GM12878 (cell line): ENCODE measurements at regions not wholly inside any gene's neighbourhood (a gene's known extent, or its start where the extent isn't known, plus 50 kb on each side); places are given as distances from the start of the nearest gene placed in this dataset.

Experiments used
- ATAC-seq: fragments of 200-7000 bp; cut with Tn5 transposase; 3 replicates; pipeline ENCODE4 v1.9.1; 2020; ENCODE audit warnings: mild to moderate bottlenecking, moderate library complexity
- BruUV-seq: library from RNA; stranded (reverse); fragments of 400-500 nt; replicated peaks from 2 replicates; lab custom pipeline; 2021; lab: Mats Ljungman, UMichigan
- CTCF ChIA-PET: fragments of 300-600 bp; sonication (Branson Sonifier 250); formaldehyde crosslinking; extraction: SDS; loops from one replicate; lab custom pipeline; 2021; ENCODE audit warnings: inconsistent platforms; lab: Yijun Ruan, JAX
- POLR2A ChIA-PET: fragments of 350-600 bp; formaldehyde crosslinking; extraction: SDS; loops from one replicate; lab custom pipeline; 2021; ENCODE audit warnings: inconsistent platforms; lab: Charles Lee
- RAD21 ChIA-PET: fragments of 300-600 bp; sonication (Branson Sonifier 250); formaldehyde crosslinking; loops from one replicate; lab custom pipeline; 2023; ENCODE audit warnings: antibody characterized with exemption; ENCODE audit not compliant: unreplicated experiment; lab: Charles Lee
- SMC1A ChIA-PET: fragments of 300-600 bp; sonication (Branson Sonifier 250); formaldehyde crosslinking; loops from one replicate; lab custom pipeline; 2023; ENCODE audit not compliant: unreplicated experiment, uncharacterized antibody; lab: Charles Lee
- DNase-seq: peaks from one replicate; pipeline ENCODE4 v3.0.0-alpha.2; 2011; ENCODE audit warnings: low read depth, low spot score
- FAIRE-seq: peaks from 3 replicates; lab custom pipeline; 2011; peaks lifted over from hg19 to GRCh38; lab: Jason Lieb, UNC
- H2AFZ ChIP-seq: 2 replicates; pipeline ENCODE4 v1.6.0; 2011; ENCODE audit warnings: low read depth, low read length, control low read depth; ENCODE audit not compliant: control insufficient read depth
- H3K27ac ChIP-seq: 2 replicates; pipeline ENCODE4 v1.5.1; 2011; ENCODE audit warnings: control low read depth; ENCODE audit not compliant: control insufficient read depth, insufficient read depth
- H3K27me3 ChIP-seq, 2 experiments: replicated peaks in 1 of 2; 2 replicates each; pipeline versions ENCODE4 v1.6.0 to v1.6.1; 2011; ENCODE audit warnings: low read length in 1 of 2; ENCODE audit not compliant: control insufficient read depth in 2 of 2, insufficient read depth in 2 of 2
- H3K36me3 ChIP-seq, 2 experiments: 2 replicates each; pipeline ENCODE4 v1.5.1; 2011; ENCODE audit warnings: low read length in 1 of 2; ENCODE audit not compliant: control insufficient read depth in 2 of 2, insufficient read depth in 2 of 2
- H3K4me1 ChIP-seq: 2 replicates; pipeline ENCODE4 v1.6.1; 2011; ENCODE audit warnings: mild to moderate bottlenecking, low read length, moderate library complexity, mixed read lengths; ENCODE audit not compliant: control insufficient read depth, insufficient read depth
- H3K4me2 ChIP-seq: 2 replicates; pipeline ENCODE4 v1.6.0; 2011; ENCODE audit warnings: control low read depth; ENCODE audit not compliant: control insufficient read depth, insufficient read depth
- H3K4me3 ChIP-seq: fragments of 200-600 bp; sonication (generic); 2 replicates; pipeline ENCODE4 v1.5.1; 2016
- H3K79me2 ChIP-seq: 2 replicates; pipeline ENCODE4 v1.6.0; 2011; ENCODE audit warnings: low read length; ENCODE audit not compliant: control insufficient read depth, insufficient read depth
- H3K9ac ChIP-seq: 2 replicates; pipeline ENCODE4 v1.8.0; 2011; ENCODE audit warnings: low read length, control low read depth, mixed read lengths; ENCODE audit not compliant: control insufficient read depth, insufficient read depth
- H3K9me3 ChIP-seq: replicated peaks from 3 replicates; pipeline ENCODE4 v1.5.1; 2011; ENCODE audit warnings: mild to moderate bottlenecking, low read length; ENCODE audit not compliant: control insufficient read depth, insufficient read depth
- H4K20me1 ChIP-seq: 2 replicates; pipeline ENCODE4 v1.6.0; 2011; ENCODE audit not compliant: control insufficient read depth, insufficient read depth
- CBX5 ChIP-seq: sonication (generic); IDR thresholded peaks from 2 replicates; pipeline ENCODE4 v1.6.1; 2016; ENCODE audit warnings: low read depth, moderate library complexity, mild to moderate bottlenecking, inconsistent platforms
- EED ChIP-seq: sonication (generic); IDR thresholded peaks from 2 replicates; pipeline ENCODE4 v1.6.1; 2016; ENCODE audit warnings: antibody characterized with exemption, low read depth
- ELK1 ChIP-seq: IDR thresholded peaks from 2 replicates; pipeline ENCODE4 v1.6.1; 2012; ENCODE audit warnings: low read depth, low read length, improper control_type of control experiment
- GABPA ChIP-seq: IDR thresholded peaks from 2 replicates; pipeline ENCODE4 v1.6.1; 2014; ENCODE audit warnings: antibody characterized with exemption, low read depth, mild to moderate bottlenecking, inconsistent platforms
- HDAC6 ChIP-seq: fragments of 200-600 bp; sonication (generic); IDR thresholded peaks from one replicate; pipeline ENCODE4 v1.8.0; 2017; ENCODE audit warnings: antibody characterized with exemption; ENCODE audit not compliant: unreplicated experiment
- MTA2 ChIP-seq: fragments of 450-650 bp; IDR thresholded peaks from 2 replicates; pipeline ENCODE4 v1.6.1; 2016; ENCODE audit warnings: low read depth, mild to moderate bottlenecking, moderate library complexity
- NR2C1 ChIP-seq: fragments of 450-650 bp; IDR thresholded peaks from 2 replicates; pipeline ENCODE4 v1.6.1; 2017; ENCODE audit warnings: antibody characterized with exemption, mild to moderate bottlenecking, moderate library complexity
- PAX8 ChIP-seq: fragments of 450-650 bp; IDR thresholded peaks from 2 replicates; pipeline ENCODE4 v1.6.1; 2017; ENCODE audit warnings: mild to moderate bottlenecking, moderate library complexity
- POU2F2 ChIP-seq: IDR thresholded peaks from 3 replicates; pipeline ENCODE4 v1.6.1; 2011; ENCODE audit warnings: low read depth, mild to moderate bottlenecking, low read length, borderline replicate concordance
- RELB ChIP-seq: fragments of 450-650 bp; IDR thresholded peaks from 2 replicates; pipeline ENCODE4 v1.6.1; 2017; ENCODE audit warnings: low read depth, mild to moderate bottlenecking, moderate library complexity
- SREBF1 ChIP-seq: IDR thresholded peaks from 2 replicates; pipeline ENCODE4 v1.6.1; 2012; ENCODE audit warnings: mild to moderate bottlenecking, low read length
- TCF7 ChIP-seq: IDR thresholded peaks from 2 replicates; pipeline ENCODE4 v1.6.1; 2014; ENCODE audit warnings: antibody characterized with exemption, borderline replicate concordance
- ZBED1 ChIP-seq: IDR thresholded peaks from 2 replicates; pipeline ENCODE4 v1.6.1; 2016; ENCODE audit warnings: borderline replicate concordance
- WGBS: methylation state at CpG from one replicate; pipeline ENCODE4 v1.1.6; 2016; ENCODE audit warnings: low lambda C conversion rate; ENCODE audit not compliant: insufficient replicate concordance, insufficient coverage; ENCODE audit errors: missing lambda C conversion rate; 5-methylcytosine and 5-hydroxymethylcytosine counted together
- in situ Hi-C: fragments of 300-500 bp; cut with MboI; formaldehyde crosslinking; loops from 9 replicates; pipeline ENCODE4 v1.14.3; 2018; ENCODE audit warnings: mixed read lengths
- intact Hi-C: fragments of 100-400 bp; cut with micrococcal nuclease; formaldehyde crosslinking; loops from one replicate; pipeline ENCODE4 v1.14.2; 2022; ENCODE audit not compliant: unreplicated experiment

GRCh38 chr5:2317540-2317939, 433.9 kb downstream of the IRX2 start:
- ChIA-PET SMC1A (no interaction called here), CTCF (no interaction called here), POLR2A (no interaction called here), RAD21 (no interaction called here)
- DNase-seq = no peak
- Histone ChIP-seq H3K27me3 (no peaks in the 10 kb centered on the region), H4K20me1 (no peaks in the 10 kb centered on the region), H3K4me1 (no peaks in the 10 kb centered on the region), H3K9me3 (no peaks in the 10 kb centered on the region), H3K79me2 (no peaks in the 10 kb centered on the region), H3K9ac (no peak overlapping the region), H3K4me2 (no peak overlapping the region), H2AFZ (no peak overlapping the region), H3K4me3 (no peak overlapping the region), H3K27ac (no peak overlapping the region), H3K36me3 (no peaks in the 10 kb centered on the region)
- ATAC-seq = no peak
- no peak for TF ChIP-seq ELK1
- TF ChIP-seq CBX5 = no peak
- TF ChIP-seq SREBF1 = no peak
- no peak for TF ChIP-seq EED
- TF ChIP-seq RELB = no peak
- intact Hi-C loops = no loop called here
- no peak for FAIRE-seq
- no TSS peak for BruUV-seq
- in situ Hi-C loops = no loop called here
- WGBS = 4% methylated on average over 2 of the region's 2 CpGs

GRCh38 chr5:2311851-2312250, 429.1 kb upstream of the IRX4 start:
- H2AFZ ChIP-seq = no peak overlapping the region
- no peaks in the 10 kb centered on the region for H3K79me2 ChIP-seq
- in situ Hi-C loops = no loop called here
- H3K27me3 ChIP-seq = no peaks in the 10 kb centered on the region
- no TSS peak for BruUV-seq
- H3K4me3 ChIP-seq = no peak overlapping the region
- H3K9ac ChIP-seq = no peak overlapping the region
- DNase-seq = no peak
- no peaks in the 10 kb centered on the region for H3K36me3 ChIP-seq
- ChIA-PET CTCF (no interaction called here), POLR2A (no interaction called here), SMC1A (no interaction called here), RAD21 (no interaction called here)
- no peak overlapping the region for H3K27ac ChIP-seq
- no peak overlapping the region for H3K4me2 ChIP-seq
- H3K4me1 ChIP-seq = no peaks in the 10 kb centered on the region
- intact Hi-C loops = no loop called here
- FAIRE-seq = no peak
- no peaks in the 10 kb centered on the region; the same call in 2 of the 3 replicates for H3K9me3 ChIP-seq
- no peaks in the 10 kb centered on the region for H4K20me1 ChIP-seq
- ATAC-seq = no peak
- 7% methylated on average over 3 of the region's 3 CpGs for WGBS
- TF ChIP-seq POU2F2 (no peak), NR2C1 (no peak), HDAC6 (no peak), ZBED1 (no peak), GABPA (no peak), MTA2 (no peak), TCF7 (no peak), PAX8 (no peak)
